GM12891 (cell line): ENCODE measurements at regions not wholly inside any gene's neighbourhood (a gene's known extent, or its start where the extent isn't known, plus 50 kb on each side); places are given as distances from the start of the nearest gene placed in this dataset.

Experiments
- POLR2AphosphoS5 ChIP-seq: IDR thresholded peaks from 2 replicates; pipeline ENCODE4 v1.6.1; 2011; ENCODE audit warnings: low read depth, low read length, control low read depth
- TAF1 ChIP-seq: IDR thresholded peaks from 2 replicates; pipeline ENCODE4 v1.6.1; 2011; ENCODE audit warnings: low read depth, low read length, control low read depth

GRCh38 chr1:5646486-5647149, 345.6 kb downstream of the NPHP4 start:
- TF ChIP-seq POLR2AphosphoS5 (no peak), TAF1 (no peak)
